Stomach (tissue), 8 donors: ENCODE measurements at regions not wholly inside any gene's neighbourhood (a gene's known extent, or its start where the extent isn't known, plus 50 kb on each side); places are given as distances from the start of the nearest gene placed in this dataset.
"Not testable (repeated sequence)": the region's sequence is repeated elsewhere in the genome, so short reads cannot be mapped to it uniquely, and the experiment has no call there.

Experiments used
- DNase-seq, 2 donors: peaks; one replicate each; pipeline versions ENCODE4 v3.0.0 to v3.0.0-alpha.2; 2013 to 2019
- H3K27ac ChIP-seq, 5 donors: fragments of 200-600 bp in 4 of 5; sonication (generic) in 4 of 5; one replicate each; pipeline ENCODE4 v1.5.1; 2013 to 2019; ENCODE audit warnings: mild to moderate bottlenecking in 1 of 5, moderate library complexity in 1 of 5
- H3K27me3 ChIP-seq, 3 donors: fragments of 200-600 bp; sonication (generic); one replicate each; pipeline ENCODE4 v1.5.1; 2017 to 2019; ENCODE audit warnings: mixed run types in 1 of 3
- H3K36me3 ChIP-seq, 4 donors: fragments of 200-600 bp; sonication (generic); 1 replicate in 3 of 4; 2 replicates in 1 of 4; pipeline ENCODE4 v1.5.1; 2016 to 2019
- H3K4me1 ChIP-seq, 4 donors: fragments of 200-600 bp; sonication (generic); one replicate each; pipeline ENCODE4 v1.5.1; 2016 to 2019
- H3K4me3 ChIP-seq, 4 donors: fragments of 200-600 bp; sonication (generic) in 3 of 4; one replicate each; pipeline ENCODE4 v1.5.1; 2016 to 2019; ENCODE audit warnings: mild to moderate bottlenecking in 1 of 4
- H3K9me3 ChIP-seq, 4 donors: fragments of 200-600 bp; sonication (generic); one replicate each; pipeline ENCODE4 v1.5.1; 2016 to 2019
- EP300 ChIP-seq: sonication (generic); formaldehyde crosslinking; IDR thresholded peaks from one replicate; pipeline ENCODE4 v1.6.1; 2017; ENCODE audit warnings: antibody characterized with exemption
- POLR2A ChIP-seq, 4 donors: fragments of 450-650 bp; IDR thresholded peaks; one replicate each; pipeline ENCODE4 v1.6.1; 2016; ENCODE audit warnings: antibody characterized with exemption in 4 of 4, control low read depth in 2 of 4, mild to moderate bottlenecking in 1 of 4, moderate library complexity in 1 of 4
- POLR2AphosphoS5 ChIP-seq, 3 donors: sonication (generic); formaldehyde crosslinking; IDR thresholded peaks; one replicate each; pipeline ENCODE4 v1.6.1; 2016; ENCODE audit warnings: antibody characterized with exemption in 3 of 3
- WGBS, 5 donors: extraction: QIAGEN DNeasy Blood & Tissue Kit in 3 of 5; methylation state at CpG; one replicate each; pipeline versions ENCODE4 v1.1.5 to v1.1.7; 2013 to 2018; 5-methylcytosine and 5-hydroxymethylcytosine counted together
- intact Hi-C: fragments of 100-400 bp; cut with DNase I; formaldehyde crosslinking; loops from one replicate; pipeline ENCODE4 v1.15.1; 2023; ENCODE audit warnings: low total_unique reads
- TF ChIP-seq, protein P1 (sequence below), 7 experiments: fragments of 450-650 bp in 4 of 7; fragments of 200-600 bp in 3 of 7; sonication (generic) in 3 of 7; IDR thresholded peaks; one replicate each; pipeline ENCODE4 v1.5.1; 2016 to 2019; ENCODE audit warnings: antibody characterized with exemption in 7 of 7, control low read depth in 2 of 7, mild to moderate bottlenecking in 1 of 7
- donor health status: healthy with polysubstance abuse.
- donor health status: Bipolar disorder and iron deficiency.
- donor health status: healthy.

DNA sequence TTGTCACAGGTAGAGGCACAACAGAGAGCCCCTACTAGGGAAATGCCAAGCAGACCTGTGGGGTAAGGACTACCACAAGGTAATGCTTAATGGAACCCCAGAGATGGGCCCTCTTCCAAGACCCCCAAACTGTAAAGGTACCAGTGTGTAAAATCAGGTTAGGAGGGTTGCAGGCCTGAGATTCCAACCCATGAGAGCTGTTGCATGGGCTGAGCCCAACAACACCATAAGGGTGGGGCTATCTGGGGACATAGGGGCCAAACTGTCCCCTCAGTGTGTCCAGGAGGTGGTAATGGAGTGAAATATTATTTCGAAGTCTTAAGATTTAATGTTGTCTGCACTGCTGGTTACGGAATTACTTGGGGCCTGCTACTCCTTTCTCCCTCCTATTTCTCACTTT lies 620.2 kb downstream of the ETNK1 start:
- intact Hi-C loops, result no loop called here
- WGBS, 5 donors, result 84 to 98% (median 94%) methylated on average over 2 of the region's 2 CpGs
- no peaks in the 10 kb centered on the region for H3K36me3 ChIP-seq
- TF ChIP-seq POLR2AphosphoS5 (IDR thresholded peaks at IDR 0.05), result no peak
- no peak for TF ChIP-seq EP300
- TF ChIP-seq, protein P1, sequence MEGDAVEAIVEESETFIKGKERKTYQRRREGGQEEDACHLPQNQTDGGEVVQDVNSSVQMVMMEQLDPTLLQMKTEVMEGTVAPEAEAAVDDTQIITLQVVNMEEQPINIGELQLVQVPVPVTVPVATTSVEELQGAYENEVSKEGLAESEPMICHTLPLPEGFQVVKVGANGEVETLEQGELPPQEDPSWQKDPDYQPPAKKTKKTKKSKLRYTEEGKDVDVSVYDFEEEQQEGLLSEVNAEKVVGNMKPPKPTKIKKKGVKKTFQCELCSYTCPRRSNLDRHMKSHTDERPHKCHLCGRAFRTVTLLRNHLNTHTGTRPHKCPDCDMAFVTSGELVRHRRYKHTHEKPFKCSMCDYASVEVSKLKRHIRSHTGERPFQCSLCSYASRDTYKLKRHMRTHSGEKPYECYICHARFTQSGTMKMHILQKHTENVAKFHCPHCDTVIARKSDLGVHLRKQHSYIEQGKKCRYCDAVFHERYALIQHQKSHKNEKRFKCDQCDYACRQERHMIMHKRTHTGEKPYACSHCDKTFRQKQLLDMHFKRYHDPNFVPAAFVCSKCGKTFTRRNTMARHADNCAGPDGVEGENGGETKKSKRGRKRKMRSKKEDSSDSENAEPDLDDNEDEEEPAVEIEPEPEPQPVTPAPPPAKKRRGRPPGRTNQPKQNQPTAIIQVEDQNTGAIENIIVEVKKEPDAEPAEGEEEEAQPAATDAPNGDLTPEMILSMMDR (IDR thresholded peaks at IDR 0.05), result no peak
- TF ChIP-seq POLR2A (IDR thresholded peaks at IDR 0.05), result no peak
- H3K27ac ChIP-seq, result no peak overlapping the region
- no peaks in the 10 kb centered on the region for H3K27me3 ChIP-seq
- H3K4me1 ChIP-seq, result no peaks in the 10 kb centered on the region
- DNase-seq, result no peak
- no peak overlapping the region for H3K4me3 ChIP-seq
- H3K9me3 ChIP-seq, result no peaks in the 10 kb centered on the region

DNA sequence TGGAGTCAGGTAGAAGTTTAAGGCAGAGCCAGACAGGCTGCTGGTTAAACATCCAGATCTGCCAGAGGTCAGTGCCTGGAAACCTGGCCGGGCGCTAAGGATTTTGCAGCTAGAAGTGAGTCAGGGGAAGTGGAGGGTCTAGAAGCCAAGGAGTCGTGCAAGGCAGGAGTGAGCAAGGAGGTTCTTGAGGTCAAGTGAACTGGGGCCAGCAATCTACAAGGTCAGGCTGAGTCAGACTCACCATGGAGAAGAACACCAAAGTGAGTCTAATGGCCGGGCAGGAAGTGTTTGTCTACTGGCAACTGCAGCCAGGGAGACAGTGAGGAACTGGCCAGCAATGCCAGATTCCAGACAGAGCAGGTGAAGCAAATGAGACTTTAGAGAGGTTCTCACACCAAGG lies 628.2 kb downstream of the ETNK1 start:
- no peak for DNase-seq
- TF ChIP-seq, protein P1 (IDR thresholded peaks at IDR 0.05), result no peak
- no peak for TF ChIP-seq EP300
- no peak for TF ChIP-seq POLR2AphosphoS5 (IDR thresholded peaks at IDR 0.05)
- no peak for TF ChIP-seq POLR2A (IDR thresholded peaks at IDR 0.05)
- intact Hi-C loops, result no loop called here
- Histone ChIP-seq H3K4me1 (no peaks in the 10 kb centered on the region), H3K27ac (no peak overlapping the region), H3K27me3 (no peaks in the 10 kb centered on the region), H3K36me3 (no peaks in the 10 kb centered on the region), H3K9me3 (no peaks in the 10 kb centered on the region), H3K4me3 (no peak overlapping the region)
- 64 to 77% (median 73%) methylated on average over 4 of the region's 4 CpGs for WGBS, 5 donors

- H3K4me1 ChIP-seq, DNase-seq, intact Hi-C loops: not testable (repeated sequence)
These were observed 628.9 kb downstream of the ETNK1 start for GRCh38 chr12:23253910-23254309.

DNA sequence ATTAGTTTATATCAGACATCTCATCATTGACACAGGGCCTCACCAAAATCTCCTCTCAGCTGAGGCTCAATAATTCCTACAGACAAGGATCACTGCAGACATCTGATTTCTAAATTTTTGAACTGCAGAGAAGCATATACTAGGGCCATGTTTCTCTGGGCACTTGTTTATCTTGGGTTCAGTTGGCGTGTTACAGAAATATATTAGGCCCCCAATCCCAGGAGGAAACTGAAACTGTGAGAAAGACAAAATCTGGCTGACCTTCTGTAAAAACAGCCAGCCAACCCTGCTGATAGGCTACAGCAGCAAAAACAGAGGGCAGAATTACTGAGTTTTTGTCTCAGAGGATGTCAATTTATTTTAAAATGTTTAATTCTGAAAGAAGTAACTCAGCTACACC lies 634.6 kb downstream of the ETNK1 start:
- Histone ChIP-seq H3K27ac (no peak overlapping the region), H3K36me3 (no peaks in the 10 kb centered on the region), H3K4me3 (no peak overlapping the region), H3K9me3 (no peaks in the 10 kb centered on the region), H3K27me3 (no peaks in the 10 kb centered on the region), H3K4me1 (no peaks in the 10 kb centered on the region)
- TF ChIP-seq, protein P1 (IDR thresholded peaks at IDR 0.05), result no peak
- TF ChIP-seq EP300 (no peak), POLR2A (IDR thresholded peaks at IDR 0.05) (no peak), POLR2AphosphoS5 (IDR thresholded peaks at IDR 0.05) (no peak)
- 64 to 89% (median 72%) methylated on average over 1 of the region's 1 CpG for WGBS, 5 donors
- intact Hi-C loops, result no loop called here
- peak in 1 of 2 donors; percentile 16 for DNase-seq

More at GRCh38 chr12:23253910-23254309, 628.9 kb downstream of the ETNK1 start:
- H3K27me3 ChIP-seq, H3K4me3 ChIP-seq, H3K27ac ChIP-seq, H3K36me3 ChIP-seq, H3K9me3 ChIP-seq: not testable (repeated sequence)
- WGBS, 5 donors, result 79 to 90% (median 86%) methylated on average over 6 of the region's 6 CpGs

DNA sequence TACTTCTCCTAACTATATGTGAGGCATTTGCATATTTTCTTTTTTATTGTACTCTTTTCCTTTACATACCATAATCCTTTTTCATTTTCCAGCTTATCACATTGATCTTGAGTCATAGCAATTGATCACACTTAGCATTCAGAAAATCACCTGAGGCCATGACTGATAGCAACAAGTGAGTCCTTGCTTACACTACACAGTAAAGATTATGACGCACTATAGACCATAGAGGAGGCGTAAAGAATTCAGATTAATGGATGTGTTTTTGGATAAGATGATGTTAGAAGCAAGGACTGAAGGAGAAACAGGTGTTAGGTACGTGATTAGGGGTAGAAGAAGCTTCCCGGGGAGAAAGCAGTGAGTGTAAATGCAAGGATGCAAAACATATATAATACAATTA lies 637.7 kb downstream of the ETNK1 start:
- no peak overlapping the region for H3K27ac ChIP-seq
- TF ChIP-seq POLR2AphosphoS5 (IDR thresholded peaks at IDR 0.05) (no peak), POLR2A (IDR thresholded peaks at IDR 0.05) (no peak), EP300 (no peak)
- TF ChIP-seq, protein P1 (IDR thresholded peaks at IDR 0.05), result no peak
- no peak for DNase-seq
- H3K4me1 ChIP-seq, result no peaks in the 10 kb centered on the region
- no peaks in the 10 kb centered on the region for H3K9me3 ChIP-seq
- 74 to 82% (median 81%) methylated on average over 4 of the region's 4 CpGs for WGBS, 5 donors
- H3K27me3 ChIP-seq, result no peaks in the 10 kb centered on the region
- H3K4me3 ChIP-seq, result no peak overlapping the region
- intact Hi-C loops, result no loop called here
- H3K36me3 ChIP-seq, result no peaks in the 10 kb centered on the region
